ENCODE measurements at regions not wholly inside any gene's neighbourhood (a gene's known extent, or its start where the extent isn't known, plus 50 kb on each side); places are given as distances from the start of the nearest gene placed in this dataset.

DNA sequence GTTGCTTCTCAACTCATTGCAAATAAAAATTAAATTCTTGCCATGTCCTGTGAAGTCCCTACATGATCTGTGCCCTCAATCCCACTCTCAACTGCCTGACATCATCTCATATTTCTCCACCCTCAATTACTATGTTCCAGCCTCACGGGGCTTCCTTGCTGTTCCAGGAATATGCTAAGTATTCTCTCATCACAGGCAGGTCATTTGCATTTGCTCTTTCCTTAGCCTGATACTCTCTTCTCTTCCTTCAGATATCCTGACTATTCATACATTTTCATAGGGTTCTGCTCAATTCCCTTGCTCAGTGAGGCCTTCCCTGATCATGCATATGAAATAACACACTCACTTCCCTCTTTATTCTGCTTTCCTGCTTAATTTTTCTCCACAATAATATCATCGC is 135.1 kb upstream of the DAB2 start:
- TF ChIP-seq, protein P1, sequence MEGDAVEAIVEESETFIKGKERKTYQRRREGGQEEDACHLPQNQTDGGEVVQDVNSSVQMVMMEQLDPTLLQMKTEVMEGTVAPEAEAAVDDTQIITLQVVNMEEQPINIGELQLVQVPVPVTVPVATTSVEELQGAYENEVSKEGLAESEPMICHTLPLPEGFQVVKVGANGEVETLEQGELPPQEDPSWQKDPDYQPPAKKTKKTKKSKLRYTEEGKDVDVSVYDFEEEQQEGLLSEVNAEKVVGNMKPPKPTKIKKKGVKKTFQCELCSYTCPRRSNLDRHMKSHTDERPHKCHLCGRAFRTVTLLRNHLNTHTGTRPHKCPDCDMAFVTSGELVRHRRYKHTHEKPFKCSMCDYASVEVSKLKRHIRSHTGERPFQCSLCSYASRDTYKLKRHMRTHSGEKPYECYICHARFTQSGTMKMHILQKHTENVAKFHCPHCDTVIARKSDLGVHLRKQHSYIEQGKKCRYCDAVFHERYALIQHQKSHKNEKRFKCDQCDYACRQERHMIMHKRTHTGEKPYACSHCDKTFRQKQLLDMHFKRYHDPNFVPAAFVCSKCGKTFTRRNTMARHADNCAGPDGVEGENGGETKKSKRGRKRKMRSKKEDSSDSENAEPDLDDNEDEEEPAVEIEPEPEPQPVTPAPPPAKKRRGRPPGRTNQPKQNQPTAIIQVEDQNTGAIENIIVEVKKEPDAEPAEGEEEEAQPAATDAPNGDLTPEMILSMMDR (IDR thresholded peaks at IDR 0.05), result no peak
- TF ChIP-seq POLR2AphosphoS5 (IDR thresholded peaks at IDR 0.05) (no peak), POLR2A (IDR thresholded peaks at IDR 0.05) (no peak), EP300 (IDR thresholded peaks at IDR 0.05; ENCODE audit: low read depth) (no peak)

All from transverse colon (tissue), 4 donors.